Retinal pigment epithelial cell (primary cell): ENCODE measurements at regions not wholly inside any gene's neighbourhood (a gene's known extent, or its start where the extent isn't known, plus 50 kb on each side); places are given as distances from the start of the nearest gene placed in this dataset.
"Not testable (repeated sequence)": the region's sequence is repeated elsewhere in the genome, so short reads cannot be mapped to it uniquely, and the experiment has no call there.

ENCODE experiments used
- DNase-seq: peaks from one replicate; pipeline ENCODE4 v3.0.0-alpha.2; 2010; ENCODE audit warnings: low read depth
- H3K4me3 ChIP-seq: 2 replicates; pipeline ENCODE4 v1.5.1; 2011; ENCODE audit warnings: mild to moderate bottlenecking, low read length, control low read depth, moderate library complexity
- TF ChIP-seq, protein P1 (sequence below): conservative IDR thresholded peaks from 2 replicates; pipeline ENCODE4 v1.5.1; 2011; ENCODE audit warnings: low read depth, low read length, control low read depth, inconsistent platforms

DNA sequence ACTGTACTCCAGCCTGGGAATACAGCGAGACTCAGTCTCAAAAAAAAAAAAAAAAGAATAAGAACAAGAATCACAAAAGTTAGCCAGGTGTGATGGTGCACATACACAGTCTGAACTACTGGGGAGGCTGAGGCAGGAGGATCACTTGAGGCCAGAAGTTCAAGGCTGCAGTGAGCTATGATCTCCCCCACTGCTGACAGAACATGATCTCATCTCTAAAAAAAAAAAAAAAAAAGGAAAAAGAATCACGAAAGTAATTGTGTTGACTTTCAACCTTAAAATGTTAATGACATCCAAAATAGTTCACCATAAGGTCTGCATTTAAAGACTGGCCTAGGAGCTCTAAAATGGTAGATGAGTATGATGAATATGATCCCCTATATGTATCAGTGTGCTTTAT, 68.0 kb upstream of the MAP4 start:
- no peak overlapping the region for H3K4me3 ChIP-seq
- TF ChIP-seq, protein P1, sequence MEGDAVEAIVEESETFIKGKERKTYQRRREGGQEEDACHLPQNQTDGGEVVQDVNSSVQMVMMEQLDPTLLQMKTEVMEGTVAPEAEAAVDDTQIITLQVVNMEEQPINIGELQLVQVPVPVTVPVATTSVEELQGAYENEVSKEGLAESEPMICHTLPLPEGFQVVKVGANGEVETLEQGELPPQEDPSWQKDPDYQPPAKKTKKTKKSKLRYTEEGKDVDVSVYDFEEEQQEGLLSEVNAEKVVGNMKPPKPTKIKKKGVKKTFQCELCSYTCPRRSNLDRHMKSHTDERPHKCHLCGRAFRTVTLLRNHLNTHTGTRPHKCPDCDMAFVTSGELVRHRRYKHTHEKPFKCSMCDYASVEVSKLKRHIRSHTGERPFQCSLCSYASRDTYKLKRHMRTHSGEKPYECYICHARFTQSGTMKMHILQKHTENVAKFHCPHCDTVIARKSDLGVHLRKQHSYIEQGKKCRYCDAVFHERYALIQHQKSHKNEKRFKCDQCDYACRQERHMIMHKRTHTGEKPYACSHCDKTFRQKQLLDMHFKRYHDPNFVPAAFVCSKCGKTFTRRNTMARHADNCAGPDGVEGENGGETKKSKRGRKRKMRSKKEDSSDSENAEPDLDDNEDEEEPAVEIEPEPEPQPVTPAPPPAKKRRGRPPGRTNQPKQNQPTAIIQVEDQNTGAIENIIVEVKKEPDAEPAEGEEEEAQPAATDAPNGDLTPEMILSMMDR = no peak
- DNase-seq = no peak

GRCh38 chr3:48082580-48083184, 66.5 kb upstream of the MAP4 start:
- DNase-seq = no peak
- H3K4me3 ChIP-seq = no peak overlapping the region
- TF ChIP-seq, protein P1 = no peak

GRCh38 chr3:48077815-48078214, 61.6 kb upstream of the MAP4 start:
- TF ChIP-seq, protein P1 = no peak
- no peak overlapping the region for H3K4me3 ChIP-seq
- DNase-seq = no peak

DNA sequence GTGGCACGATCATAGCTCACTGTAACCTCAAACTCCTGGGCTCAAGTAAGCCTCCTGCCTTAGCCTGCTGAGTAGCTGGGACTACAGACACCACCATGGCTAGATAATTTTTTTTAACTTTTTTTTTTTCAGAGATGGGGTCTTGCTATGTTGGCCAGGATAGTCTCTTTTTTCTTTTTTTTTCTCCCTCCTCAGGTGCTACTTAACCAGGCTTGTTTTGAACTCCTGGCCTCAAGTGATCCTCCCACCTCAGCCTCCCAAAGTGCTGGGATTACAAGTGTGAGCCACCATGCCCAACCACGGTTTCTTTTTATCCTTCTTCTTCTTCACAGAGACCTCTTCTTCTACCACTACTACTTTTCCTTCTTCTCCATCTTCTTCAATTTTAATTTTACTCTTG, 53.8 kb upstream of the MAP4 start:
- TF ChIP-seq, protein P1 = no peak
- no peak for DNase-seq
- H3K4me3 ChIP-seq = no peak overlapping the region

DNA sequence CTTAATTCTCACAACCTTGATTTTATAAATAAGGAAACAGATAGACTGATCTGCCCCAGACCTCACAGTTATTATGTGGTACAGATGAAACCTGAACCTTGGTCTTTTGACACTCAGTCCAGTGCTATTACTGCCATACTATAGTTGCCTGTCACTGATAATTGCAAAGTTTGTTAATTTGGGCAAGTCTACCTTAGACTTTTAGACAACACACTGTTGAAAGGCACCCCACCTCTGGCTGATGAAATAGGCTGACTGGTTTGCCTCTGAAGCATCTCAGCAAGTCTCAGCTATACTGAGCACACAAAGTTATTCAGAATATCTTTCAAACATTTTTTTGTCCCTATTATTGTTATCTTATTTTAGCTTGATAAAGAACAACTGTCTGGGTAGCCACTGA, 53.1 kb upstream of the MAP4 start:
- TF ChIP-seq, protein P1 = no peak
- no peak for DNase-seq
- no peak overlapping the region for H3K4me3 ChIP-seq

DNA sequence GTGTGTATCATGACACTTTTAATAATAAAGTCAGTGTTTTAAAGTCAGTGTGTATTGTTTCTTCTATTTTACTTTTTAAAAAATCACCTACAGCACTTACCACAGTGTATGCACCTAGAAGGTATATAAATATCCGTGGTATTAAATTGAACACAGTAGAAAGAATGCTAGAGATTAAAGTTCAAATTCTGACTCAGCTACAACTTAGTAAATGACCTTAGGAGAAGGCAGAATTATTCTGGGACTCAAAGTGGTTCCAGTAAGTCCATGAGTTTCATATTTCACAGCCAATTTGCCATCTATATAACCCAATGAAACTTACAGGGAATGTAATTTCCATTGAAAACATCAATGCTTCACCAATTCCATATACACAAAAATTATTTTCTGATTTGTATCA, 52.7 kb upstream of the MAP4 start:
- TF ChIP-seq, protein P1 = no peak
- DNase-seq = no peak

DNA sequence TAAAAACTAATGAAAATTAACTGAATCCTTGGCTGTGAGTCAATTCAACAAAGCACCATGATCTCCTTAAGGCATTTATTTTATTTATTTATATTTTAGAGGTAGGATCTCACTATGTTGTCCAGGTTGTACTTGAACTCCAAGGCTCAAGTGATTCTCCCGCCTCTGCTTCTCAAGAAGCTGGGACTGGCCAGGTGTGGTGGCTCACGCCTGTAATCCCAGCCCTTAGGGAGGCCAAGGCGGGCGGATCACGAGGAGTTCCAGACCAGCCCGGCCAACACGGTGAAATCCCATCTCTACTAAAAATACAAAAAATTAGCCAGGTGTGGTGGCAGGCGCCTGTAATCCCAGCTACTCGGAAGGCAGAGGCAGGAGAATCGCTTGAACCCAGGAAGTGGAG, 52.1 kb upstream of the MAP4 start:
- not testable (repeated sequence) for H3K4me3 ChIP-seq, DNase-seq

More for the DNA sequence above, 52.7 kb upstream of the MAP4 start:
- H3K4me3 ChIP-seq = no peak overlapping the region

- TF ChIP-seq, protein P1 = no peak
- H3K4me3 ChIP-seq = no peak overlapping the region
- no peak for DNase-seq
These were observed 51.1 kb upstream of the MAP4 start for GRCh38 chr3:48067271-48067670.
